Jurkat, Clone E6-1 (cell line): ENCODE measurements at regions not wholly inside any gene's neighbourhood (a gene's known extent, or its start where the extent isn't known, plus 50 kb on each side); places are given as distances from the start of the nearest gene placed in this dataset.

Source experiments
- DNase-seq: peaks from one replicate; pipeline ENCODE4 v3.0.0-alpha.2; 2011; ENCODE audit warnings: low read depth, low spot score
- H3K4me3 ChIP-seq: 2 replicates; pipeline ENCODE4 v1.5.1; 2011; ENCODE audit warnings: mild to moderate bottlenecking, low read length, control low read depth, moderate library complexity

DNA sequence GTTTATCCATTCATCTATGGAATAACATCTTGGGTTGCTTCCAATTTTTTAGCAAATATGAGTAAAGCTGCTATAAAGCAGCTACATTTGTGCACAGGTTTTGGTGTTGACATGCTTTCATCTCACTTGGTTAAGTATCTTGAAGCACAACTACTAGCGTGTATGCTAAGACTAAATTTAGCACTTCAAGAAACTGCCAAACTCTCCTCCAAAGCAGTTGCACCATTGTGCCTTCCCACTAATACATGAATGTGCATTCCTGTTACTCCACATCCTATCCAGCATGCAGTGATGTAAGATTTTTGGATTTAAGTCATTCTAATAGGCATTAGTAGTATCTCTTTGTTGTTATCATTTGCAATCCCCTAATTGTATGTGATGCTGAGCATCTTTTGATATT, 230.7 kb downstream of the KCNA4 start:
- no peak for DNase-seq
- no peak overlapping the region for H3K4me3 ChIP-seq

DNA sequence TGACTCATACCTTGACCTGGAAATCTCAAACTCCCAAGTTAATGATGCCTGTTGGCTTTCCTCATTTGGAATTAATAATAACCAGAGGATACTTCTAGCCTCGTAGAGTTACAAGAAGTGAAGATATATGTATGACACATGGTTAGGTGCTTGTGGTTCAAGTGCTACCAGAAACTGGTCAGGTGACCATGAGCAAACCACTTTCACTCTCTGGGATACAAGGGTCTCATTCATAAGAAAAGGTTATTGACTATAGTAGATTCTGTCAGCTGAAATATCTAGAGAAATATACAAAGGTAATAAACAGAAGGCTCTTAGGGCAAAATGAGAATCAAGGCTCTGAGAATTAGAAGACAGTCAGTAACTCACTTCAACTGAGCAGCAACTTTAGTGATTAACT, 233.3 kb downstream of the KCNA4 start:
- no peak for DNase-seq

DNA sequence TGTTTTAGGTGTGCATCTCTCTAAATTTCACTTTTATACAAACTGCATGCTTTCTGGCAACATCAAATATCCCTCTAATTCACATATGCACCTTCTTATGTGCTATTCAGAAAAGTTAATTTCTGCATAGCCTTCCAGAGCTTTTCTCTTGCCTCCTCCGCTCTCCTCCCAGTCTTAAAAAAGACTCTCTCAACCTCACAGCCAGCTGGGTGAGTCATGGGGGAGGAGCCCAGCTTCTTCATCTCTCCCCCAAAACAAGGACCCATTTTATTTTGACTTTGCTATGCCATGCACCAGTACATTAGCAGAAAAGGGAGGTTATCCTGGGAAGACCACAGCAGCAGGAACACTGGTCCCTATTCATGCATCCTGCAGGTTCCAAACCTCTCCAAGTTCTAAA, 234.4 kb downstream of the KCNA4 start:
- DNase-seq, result no peak
- H3K4me3 ChIP-seq, result no peak overlapping the region

More for the DNA sequence above, 233.3 kb downstream of the KCNA4 start:
- no peak overlapping the region for H3K4me3 ChIP-seq

DNA sequence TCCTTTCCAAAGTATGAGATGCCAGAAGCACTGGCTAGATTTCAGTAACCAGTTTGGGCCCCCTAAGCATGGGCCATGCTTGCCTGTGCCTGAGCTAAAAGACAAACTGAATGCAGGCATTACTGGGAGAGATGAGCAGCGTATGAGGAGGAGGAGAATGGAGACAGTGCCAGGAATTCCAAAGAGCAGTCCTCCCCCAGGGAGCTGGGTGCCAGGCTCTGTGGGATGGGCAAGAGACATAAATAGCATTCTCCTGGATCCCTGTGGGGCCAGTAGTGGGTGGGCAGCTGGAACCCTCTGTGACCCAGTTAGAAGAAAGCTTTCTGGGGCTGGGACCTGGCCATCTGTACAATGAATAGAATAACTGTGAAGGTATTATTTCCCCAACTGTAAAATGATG, 235.6 kb downstream of the KCNA4 start:
- no peak for DNase-seq
- no peak overlapping the region for H3K4me3 ChIP-seq

DNA sequence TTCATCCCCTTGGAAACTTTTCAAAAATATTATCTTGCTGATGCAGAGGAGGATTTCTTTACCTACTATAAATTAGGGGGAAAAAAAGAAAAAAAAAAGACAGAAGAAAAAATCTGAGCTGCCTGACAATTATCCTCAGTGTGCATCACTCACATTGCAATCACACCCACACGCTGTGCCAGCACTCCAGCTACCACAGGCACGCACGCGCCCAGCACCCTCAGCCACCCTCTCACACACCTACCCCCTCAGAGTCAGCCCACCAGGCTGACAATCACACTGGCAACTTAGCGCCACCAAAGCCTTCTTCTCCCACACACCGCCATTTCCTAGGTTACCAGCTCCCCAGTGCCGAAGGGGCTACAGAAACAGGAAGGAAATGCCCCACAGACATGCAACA, 236.1 kb downstream of the KCNA4 start:
- H3K4me3 ChIP-seq, result peak overlapping the region; percentile 30
- DNase-seq, result peak; percentile 80

DNA sequence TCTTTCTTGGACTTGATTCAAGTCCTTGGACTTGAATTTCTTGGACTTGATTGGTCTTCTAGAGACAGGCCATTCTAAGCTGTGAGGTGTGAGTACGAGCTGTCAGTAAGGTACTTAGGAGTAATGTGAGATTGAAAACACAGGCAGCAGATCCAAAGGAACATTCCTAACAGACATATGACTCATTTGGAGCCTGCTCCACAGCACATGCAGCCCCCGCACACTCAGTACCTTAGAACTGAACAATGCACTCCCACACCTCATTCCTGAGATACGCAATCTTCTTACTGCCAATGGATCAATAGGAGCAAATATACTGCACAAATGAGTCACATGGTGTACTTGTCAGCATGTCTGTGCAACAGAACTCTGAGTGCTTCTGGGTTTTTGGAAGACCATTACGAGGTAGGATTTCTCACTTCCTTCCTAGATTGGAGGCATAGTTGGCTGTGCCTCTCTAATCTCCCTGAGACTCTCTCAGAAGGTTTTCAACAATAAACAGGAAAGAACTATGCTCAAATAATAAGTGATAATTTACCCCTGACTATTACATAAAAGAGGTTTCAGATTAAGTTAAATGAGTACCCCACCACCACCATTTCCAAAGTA, 243.1 kb downstream of the KCNA4 start:
- H3K4me3 ChIP-seq, result no peak overlapping the region
- DNase-seq, result no peak

DNA sequence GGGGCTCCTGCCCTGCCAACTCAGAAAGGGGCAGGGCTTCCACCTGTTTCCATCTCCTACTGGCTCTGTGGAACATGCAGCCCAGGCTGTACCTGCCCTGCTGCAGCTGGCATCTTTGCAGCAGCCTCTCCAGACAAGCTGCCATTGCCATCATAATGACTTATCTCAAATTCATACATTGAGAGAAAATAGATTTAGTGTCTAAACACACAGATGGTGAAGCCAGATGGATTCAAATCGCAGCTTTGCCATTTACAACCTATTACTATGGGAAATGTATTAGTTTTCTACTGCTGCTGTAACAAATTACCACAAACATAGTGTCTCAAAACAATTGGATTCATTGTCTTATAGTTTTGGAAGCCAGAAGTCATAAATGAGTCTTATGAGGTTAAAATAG, 260.0 kb downstream of the KCNA4 start:
- H3K4me3 ChIP-seq, result no peak overlapping the region
- no peak for DNase-seq

DNA sequence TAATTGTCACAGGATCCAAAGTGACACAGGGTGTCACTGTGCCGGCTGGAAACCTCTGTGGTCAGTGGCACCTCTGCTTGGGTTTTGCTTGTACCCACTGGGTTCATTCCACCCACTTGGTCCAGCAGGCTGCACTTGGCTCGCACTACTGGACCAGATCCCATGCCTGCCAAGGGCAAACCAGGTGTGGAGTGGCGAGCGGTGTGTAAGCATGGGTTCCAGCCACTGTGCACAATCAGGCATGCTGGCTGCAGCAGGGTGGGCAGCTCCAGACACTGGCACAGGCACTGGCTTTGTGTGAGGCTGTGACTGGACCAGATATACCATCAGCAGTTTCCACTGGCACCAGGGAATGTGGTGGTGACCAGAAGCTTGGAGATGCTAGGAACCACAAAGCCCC, 261.4 kb downstream of the KCNA4 start:
- no peak for DNase-seq
- H3K4me3 ChIP-seq, result no peak overlapping the region

DNA sequence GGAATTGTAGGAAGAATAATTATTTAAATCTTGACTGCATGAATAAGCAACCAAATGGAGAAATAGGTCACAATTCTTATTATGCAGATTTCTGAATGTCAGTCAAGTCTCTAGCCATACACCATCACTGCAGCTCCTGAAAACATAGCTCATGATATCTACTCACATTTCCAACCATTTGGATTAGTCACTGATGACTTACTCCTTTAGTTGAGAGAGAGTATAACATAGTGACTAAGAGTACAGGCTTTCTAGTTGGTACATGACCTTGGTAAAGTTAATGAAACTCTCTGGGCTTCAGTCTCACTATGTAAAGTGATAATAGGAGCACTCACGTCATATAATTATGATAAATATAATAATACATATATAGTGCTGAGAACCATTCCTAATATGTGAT, 265.2 kb downstream of the KCNA4 start:
- no peak for DNase-seq
- H3K4me3 ChIP-seq, result no peak overlapping the region

DNA sequence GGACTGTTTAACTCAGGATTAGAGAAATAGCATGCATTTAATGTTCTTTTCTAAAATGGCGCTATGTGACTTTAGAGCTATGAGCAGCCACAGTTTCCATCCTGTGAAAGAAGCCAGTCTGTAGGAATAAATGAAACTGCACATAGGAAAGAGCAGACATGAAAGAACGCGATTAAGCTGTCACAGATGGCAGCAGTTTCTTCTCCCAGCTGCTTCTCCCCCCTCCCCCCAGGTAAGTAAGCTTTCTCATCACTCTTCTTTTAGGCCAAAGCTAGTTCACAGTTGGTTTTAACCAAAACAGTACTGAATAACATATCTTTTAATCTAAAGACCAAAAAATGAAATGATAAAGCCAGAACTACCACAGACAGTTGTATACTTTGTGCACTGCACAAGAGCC, 266.4 kb downstream of the KCNA4 start:
- H3K4me3 ChIP-seq, result no peak overlapping the region
- DNase-seq, result no peak

DNA sequence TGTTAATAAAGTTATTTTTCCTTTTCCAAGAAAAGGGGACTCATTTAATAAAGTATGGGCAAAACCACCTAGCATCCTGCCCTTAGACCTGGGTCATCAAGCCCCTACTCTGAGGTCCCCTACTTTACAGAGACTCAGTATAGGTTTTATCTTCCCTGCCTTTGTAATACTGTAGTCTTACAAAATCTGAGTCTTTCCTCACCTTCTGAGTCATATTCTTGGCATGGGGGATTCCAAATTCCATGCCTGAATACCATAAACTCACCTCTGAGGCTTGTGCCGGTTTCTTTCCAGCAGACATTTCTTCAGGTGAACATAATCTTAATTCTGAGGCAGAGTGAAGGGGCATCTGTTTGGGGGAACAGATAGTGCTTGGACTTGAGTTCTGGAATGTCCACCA, 282.5 kb downstream of the KCNA4 start:
- no peak overlapping the region for H3K4me3 ChIP-seq
- DNase-seq, result no peak

DNA sequence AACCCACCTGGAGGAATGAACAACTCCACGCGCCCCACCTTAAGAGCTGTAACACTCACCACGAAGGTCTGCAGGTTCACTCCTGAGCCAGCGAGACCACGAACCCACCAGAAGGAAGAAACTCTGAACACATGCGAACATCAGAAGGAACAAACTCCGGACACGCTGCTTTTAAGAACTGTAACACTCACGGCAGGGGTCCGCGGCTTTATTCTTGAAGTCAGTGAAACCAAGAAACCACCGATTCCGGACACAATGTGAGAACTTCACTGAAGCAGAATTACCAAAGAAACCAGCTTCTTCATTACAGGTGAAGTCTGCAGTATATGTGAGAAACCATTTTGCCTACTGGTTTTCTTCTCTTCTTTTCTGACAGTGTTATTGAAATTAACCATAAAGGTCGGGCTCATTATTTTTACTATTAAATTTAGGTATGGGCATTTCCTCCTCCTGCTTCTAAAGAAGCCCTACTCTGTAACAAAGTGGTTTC, 303.0 kb downstream of the KCNA4 start:
- no peak overlapping the region for H3K4me3 ChIP-seq

DNA sequence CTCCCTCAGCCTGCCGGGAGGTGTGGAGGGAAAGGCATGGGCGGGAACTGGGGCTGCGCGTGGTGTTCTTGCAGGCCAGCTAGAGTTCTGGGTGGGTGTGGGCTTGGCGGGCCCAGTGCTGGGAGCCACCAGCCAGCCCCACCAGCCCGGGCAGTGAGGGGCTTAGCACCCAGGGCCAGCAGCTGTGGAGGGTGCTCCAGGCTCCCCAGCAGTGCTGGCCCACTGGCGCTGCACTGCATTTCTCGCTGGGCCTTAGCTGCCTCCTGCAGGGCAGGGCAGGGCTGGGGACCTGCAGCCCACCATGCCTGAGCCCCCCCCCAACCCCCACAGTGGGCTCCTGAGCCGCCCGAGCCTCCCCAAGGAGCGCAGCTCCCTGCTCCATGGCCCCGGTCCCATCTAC, 304.2 kb downstream of the KCNA4 start:
- DNase-seq, result no peak
- H3K4me3 ChIP-seq, result no peak overlapping the region

More for the DNA sequence above, 303.0 kb downstream of the KCNA4 start:
- DNase-seq, result peak; percentile 8

DNA sequence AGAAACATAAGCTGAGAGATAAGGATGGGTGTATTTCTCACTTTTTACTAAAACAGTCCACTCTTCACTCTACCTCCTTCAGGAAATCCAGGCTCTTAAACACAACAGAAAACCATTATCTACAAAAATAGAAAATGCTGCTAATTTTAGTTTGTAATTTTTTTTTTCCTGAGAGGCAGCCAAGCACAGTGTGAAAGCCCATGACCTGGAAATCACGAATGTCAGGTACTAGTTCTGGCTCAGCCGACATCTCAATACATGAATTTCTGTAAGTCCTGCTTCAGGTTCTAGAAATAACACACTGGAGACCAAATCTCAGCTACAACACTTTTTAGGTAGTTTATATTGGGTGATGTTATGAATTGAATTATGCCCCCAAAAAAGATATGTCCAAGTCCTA, 308.9 kb downstream of the KCNA4 start:
- H3K4me3 ChIP-seq, result no peak overlapping the region
- no peak for DNase-seq

DNA sequence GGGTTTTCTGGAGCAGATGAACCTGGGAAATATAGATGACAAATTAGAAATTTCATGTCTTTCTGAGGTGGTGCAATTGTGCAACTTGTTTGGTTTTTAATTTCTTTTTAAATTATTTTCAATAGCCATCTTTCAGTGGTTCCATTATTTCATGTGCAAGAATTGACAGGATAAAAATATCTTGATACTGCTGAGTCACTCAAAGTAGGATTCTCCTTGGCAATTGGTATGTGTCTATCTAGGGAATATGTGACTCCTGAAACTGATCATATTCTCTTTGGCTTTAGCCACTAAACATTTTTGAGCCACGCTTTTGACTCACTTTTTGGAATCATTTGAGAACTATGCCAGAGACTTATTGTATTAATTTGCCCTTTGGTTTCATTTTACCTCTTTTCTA, 331.5 kb downstream of the KCNA4 start:
- no peak for DNase-seq
- no peak overlapping the region for H3K4me3 ChIP-seq

DNA sequence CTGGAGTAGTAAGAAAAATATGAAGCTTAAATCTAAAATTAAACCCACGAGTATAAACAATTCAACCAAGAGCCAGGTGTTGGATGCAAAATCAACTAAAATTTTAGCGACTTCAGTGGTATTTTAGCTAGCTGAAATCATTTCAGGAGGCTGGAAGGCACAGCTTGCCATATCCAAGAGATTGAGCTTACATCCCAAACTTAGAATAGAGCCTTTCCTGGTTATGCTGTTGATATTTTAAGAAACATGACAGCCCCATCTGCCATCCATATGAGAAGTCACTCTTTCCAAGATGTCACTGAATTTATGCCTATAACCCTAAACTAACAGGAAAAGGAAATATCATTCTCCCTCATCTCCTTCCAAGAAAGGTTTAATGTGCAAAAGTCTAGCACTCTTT, 334.0 kb downstream of the KCNA4 start:
- DNase-seq, result no peak
- no peak overlapping the region for H3K4me3 ChIP-seq

DNA sequence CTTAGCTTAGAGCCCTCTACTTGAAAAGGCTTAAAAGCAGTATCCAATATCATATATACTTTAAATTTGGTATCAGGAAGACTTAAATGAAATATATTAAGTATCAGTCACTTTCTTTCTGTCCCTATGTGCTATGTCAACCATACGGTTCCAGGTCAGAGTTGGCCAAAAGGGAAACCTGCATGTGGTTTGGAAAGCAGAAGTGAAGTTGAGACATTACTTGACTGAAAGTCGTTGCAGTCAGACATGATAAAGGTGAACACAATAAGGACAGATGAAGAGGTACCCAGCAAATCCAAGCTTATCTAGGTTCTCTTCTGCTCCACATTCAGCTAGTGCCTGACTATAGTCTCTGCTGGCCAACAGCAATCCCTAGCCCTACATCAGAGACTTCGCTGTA, 336.8 kb downstream of the KCNA4 start:
- no peak for DNase-seq

DNA sequence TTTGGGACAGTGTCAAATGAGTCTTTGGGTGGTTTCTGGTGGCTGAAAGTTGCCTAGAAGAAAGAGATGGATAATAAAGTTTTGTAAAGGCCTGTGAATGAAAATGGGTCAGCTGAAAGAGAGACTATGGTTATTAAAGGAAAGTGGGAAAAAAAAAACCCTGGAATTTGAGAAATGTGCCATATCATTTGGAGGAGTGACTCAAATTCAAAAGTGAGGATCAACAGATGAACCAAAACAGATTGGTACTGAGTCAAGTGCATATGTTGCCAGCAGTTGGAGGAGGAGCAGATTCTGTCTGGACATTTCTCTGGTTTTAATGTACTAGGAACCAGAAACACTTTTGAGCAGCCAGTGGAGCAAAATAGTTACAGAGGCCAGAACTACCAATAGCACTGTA, 339.8 kb downstream of the KCNA4 start:
- DNase-seq, result no peak
- no peak overlapping the region for H3K4me3 ChIP-seq

More for the DNA sequence above, 336.8 kb downstream of the KCNA4 start:
- no peak overlapping the region for H3K4me3 ChIP-seq

DNA sequence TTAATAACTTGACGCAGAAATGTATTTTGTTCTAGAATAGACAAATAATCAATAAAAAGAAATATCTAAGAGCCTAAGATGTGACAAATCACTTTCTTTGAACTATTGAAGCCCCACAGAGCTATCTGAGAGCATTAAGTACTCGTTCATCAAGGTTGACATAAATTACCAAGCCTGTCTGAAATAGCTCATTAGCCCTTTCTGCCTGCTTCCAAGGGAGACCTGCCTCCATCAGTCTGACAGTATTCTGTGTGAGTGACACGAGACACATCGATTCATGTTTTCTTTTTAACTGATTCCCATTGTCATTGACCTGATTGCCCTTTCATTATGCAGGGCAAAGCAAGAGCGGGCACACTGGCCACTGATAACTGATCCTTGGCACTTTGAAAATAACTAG, 347.5 kb downstream of the KCNA4 start:
- no peak for DNase-seq
- H3K4me3 ChIP-seq, result no peak overlapping the region

DNA sequence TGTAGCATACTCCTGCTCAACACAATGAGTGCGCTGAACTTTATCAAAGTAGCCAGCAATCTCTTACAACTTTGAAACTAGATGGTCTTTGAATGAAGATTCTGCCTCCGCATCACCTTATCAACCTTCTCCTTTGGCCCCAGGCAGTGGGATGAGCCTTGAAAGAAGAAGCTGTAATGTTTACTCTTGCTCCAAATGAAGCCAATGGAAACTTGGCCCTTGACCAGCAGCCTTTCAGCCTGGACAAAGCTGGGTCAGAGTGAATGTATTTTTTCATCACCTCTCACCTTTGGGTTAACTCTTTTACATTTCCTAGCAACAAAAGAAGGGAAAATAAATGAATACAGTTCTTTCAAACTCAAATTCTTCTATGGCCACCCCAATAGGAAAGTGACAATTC, 359.1 kb downstream of the KCNA4 start:
- no peak overlapping the region for H3K4me3 ChIP-seq
- DNase-seq, result no peak

DNA sequence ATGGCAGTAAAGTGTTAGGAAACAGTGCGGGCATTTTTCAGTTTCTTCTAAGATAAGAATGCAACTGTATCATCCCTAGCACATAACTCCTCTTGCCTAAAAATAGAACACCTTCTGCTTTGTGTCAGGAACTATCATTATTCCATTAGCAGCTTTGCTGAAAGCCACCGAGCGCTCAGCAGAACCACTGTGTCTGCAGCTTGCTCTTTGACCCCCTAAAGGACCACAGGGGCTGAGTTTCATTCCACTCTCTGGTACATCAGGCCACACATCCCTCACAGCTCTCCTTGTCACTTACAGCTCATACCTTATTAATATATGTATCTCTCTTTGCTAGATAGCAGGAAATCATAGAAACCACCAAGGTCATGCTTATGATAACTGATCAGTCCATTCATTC, 360.2 kb downstream of the KCNA4 start:
- DNase-seq, result no peak
- H3K4me3 ChIP-seq, result no peak overlapping the region

DNA sequence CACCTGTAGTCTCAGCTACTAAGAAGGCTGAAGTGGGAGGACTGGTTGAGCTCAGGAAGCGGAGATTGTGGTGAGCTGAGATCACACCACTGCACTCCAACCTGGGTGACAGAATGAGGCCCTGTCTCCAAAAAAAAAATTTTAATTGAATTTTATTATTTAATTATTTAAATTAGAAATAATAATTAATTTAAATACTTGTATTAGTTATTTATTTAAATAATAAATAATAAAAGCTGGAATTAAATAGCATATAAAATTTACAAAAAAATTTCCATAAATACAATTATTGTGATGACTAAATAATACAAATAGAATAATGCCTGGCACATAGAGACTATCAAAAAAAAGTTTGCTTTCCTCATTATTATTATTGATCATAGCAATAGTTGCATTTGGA, 371.5 kb downstream of the KCNA4 start:
- DNase-seq, result no peak
- no peak overlapping the region for H3K4me3 ChIP-seq
